Islet of Langerhans (tissue), 1 donor: ENCODE measurements at regions not wholly inside any gene's neighbourhood (a gene's known extent, or its start where the extent isn't known, plus 50 kb on each side); places are given as distances from the start of the nearest gene placed in this dataset.

Experiments
- FAIRE-seq: peaks from one replicate; lab custom pipeline; 2011; peaks lifted over from hg19 to GRCh38; lab: Jason Lieb, UNC

GRCh38 chr6:91781946-91782345 is 1195.1 kb upstream of the MAP3K7 start:
- FAIRE-seq: no peak

GRCh38 chr6:91780270-91780669 is 1193.4 kb upstream of the MAP3K7 start:
- no peak for FAIRE-seq

DNA sequence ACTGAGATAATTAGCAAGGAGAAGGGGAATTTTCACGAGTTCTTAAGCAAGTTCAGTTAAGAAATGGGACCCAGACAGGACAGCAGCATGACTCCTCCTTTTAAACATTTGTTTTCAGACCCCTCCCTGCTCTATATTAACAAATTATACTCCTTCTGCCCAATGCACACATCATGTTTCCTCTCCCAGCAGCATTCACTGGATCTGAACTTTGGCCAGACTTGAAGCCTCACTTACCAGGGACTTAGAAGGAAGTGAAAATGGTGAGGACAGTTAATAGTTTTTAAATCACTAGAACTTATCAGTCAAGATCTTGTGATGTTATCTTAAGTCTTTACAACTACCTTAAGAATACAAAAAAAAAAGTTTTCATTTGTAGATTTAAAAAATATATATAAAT is 1174.7 kb upstream of the MAP3K7 start:
- no peak for FAIRE-seq

GRCh38 chr6:91754691-91755090 is 1167.8 kb upstream of the MAP3K7 start:
- no peak for FAIRE-seq

- FAIRE-seq: no peak
Observed at GRCh38 chr6:91751526-91751925, 1164.7 kb upstream of the MAP3K7 start.

GRCh38 chr6:91744566-91744965 is 1157.7 kb upstream of the MAP3K7 start:
- no peak for FAIRE-seq

DNA sequence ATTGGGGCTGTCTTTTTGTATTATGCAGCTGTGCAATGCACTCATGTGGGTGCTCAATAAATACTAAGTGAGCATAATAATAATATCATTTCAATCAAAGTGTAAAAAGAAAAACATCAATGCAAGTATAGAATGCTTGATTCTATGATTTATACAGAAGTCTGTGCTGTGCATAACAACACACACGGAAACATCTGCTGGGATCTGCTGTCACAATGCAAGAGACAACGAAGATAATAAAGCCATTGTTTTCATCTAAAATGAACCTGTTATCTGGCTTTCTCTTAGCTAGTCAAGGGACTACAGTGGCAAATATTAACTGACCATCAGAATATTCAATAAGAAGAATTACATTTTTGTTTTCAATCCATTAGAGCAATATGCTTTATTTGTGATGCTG is 1156.9 kb upstream of the MAP3K7 start:
- no peak for FAIRE-seq

GRCh38 chr6:91731939-91732338 is 1145.1 kb upstream of the MAP3K7 start:
- no peak for FAIRE-seq

- no peak for FAIRE-seq
Observed at GRCh38 chr6:91730710-91731109, 1143.8 kb upstream of the MAP3K7 start.

DNA sequence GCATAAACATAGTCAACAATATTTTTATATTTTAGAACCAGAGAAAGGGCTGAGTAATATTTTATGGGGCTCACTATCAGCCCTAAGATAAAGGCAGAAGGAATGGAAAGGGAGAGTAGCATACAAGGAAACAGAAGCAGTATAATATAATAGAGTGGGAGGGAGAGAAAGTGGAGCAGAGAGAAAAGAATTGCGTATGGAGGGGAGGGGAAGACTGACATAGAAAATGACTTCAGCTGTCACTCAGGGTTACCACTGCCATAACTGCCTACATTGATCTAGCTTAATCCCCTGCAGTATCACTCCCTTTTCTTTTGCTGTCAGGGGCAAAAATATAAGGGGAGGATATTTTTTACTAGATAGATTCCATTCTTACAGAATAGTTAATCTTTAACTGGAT is 1133.5 kb upstream of the MAP3K7 start:
- FAIRE-seq: no peak

GRCh38 chr6:91719414-91719813 is 1132.5 kb upstream of the MAP3K7 start:
- FAIRE-seq: no peak

DNA sequence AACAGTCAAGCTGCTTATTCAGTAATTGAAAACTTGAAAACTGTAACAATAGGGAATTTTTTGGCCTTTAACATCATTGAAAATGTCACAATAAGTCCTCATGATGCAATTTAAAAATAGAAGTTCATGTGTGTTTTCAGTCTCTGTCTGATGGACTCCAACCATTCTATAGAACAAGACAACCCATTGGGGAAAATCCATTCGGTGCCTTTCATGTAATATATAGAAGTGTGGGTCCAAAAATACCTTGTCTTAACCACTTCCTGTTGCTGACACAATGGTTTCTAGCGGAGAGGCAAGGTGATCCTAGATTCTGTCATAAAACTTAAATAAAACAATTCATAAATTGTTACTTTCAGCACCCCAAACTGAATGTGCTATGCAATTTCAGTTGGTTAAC is 1131.3 kb upstream of the MAP3K7 start:
- FAIRE-seq: no peak

- no peak for FAIRE-seq
Observed at GRCh38 chr6:91717094-91717493, 1130.2 kb upstream of the MAP3K7 start.

- no peak for FAIRE-seq
Observed at GRCh38 chr6:91716361-91716760, 1129.5 kb upstream of the MAP3K7 start.

GRCh38 chr6:91715171-91715805 is 1128.4 kb upstream of the MAP3K7 start:
- FAIRE-seq: no peak

DNA sequence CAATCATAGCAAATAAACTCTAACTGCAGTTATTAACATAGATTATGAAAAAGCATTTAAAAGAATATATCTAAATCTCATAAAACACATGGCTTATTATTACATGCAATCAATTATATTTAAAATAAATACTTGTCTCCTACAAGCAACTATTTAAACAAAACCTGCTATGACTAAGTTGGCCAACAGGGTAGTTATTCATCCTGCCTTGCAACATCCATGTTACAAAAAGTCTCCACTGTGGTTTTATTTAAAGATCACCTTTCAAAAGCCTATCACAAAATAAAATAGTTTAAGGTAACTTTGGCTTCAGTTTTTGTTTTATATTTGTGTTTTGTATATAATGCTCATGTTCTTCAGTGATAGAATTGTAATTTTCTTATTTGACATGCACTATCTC is 1127.0 kb upstream of the MAP3K7 start:
- no peak for FAIRE-seq

GRCh38 chr6:91711518-91711917 is 1124.6 kb upstream of the MAP3K7 start:
- no peak for FAIRE-seq

- FAIRE-seq: no peak
Observed at GRCh38 chr6:91710342-91710741, 1123.5 kb upstream of the MAP3K7 start.

- FAIRE-seq: no peak
Observed at GRCh38 chr6:91708534-91708933, 1121.7 kb upstream of the MAP3K7 start.

DNA sequence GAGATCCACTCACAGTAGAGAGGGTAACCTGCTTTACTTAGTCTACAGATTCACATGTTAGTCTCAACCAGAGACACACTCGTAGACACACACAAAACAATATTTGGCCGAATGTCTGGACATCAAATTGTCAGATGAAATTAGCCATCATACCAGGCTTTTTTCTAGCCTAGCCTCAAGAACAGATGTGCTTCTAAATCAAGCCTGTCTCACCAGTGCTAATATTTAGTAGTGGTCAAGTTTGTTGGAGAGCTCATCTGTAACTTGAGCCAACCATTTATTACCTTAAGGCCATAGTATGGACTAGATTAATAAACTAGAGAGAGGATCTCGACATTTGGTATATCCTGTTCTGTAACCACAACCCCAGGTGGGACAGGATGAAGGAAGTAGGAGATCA is 1118.8 kb upstream of the MAP3K7 start:
- no peak for FAIRE-seq

- FAIRE-seq: no peak
Observed at GRCh38 chr6:91704531-91704930, 1117.7 kb upstream of the MAP3K7 start.

- FAIRE-seq: no peak
Observed at GRCh38 chr6:91697010-91697695, 1110.3 kb upstream of the MAP3K7 start.

GRCh38 chr6:91695221-91695620 is 1108.3 kb upstream of the MAP3K7 start:
- no peak for FAIRE-seq

DNA sequence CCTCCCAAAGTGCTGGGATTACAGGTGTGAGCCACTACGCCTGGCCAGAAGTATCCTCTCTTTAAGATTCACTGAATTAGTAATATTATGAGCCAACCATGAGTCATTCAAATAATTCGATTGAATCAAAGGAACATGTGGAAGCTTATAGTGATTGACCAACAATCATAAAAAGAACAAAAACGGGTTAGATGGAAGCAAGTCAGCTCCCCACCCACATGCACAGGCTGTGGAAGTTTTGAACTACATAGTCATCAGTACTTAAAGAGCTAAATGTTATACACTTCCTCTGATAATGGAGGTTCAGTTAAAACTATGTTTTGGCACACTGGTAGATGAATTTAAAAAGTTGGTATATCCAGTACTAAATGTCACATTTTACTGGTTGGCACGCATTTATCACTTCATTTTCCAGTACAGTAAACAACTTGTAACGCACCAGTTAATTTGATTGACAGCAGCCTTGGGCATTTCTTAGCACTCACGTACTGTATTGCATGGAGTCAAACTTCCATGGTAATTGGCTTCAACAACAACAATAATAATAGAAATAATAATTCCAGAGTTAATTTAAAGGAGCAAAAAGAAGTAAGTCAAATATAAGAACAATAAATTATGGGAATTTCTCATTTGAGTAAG is 1107.3 kb upstream of the MAP3K7 start:
- FAIRE-seq: no peak
